GM23338 (cell line): ENCODE measurements at regions not wholly inside any gene's neighbourhood (a gene's known extent, or its start where the extent isn't known, plus 50 kb on each side); places are given as distances from the start of the nearest gene placed in this dataset.

Experiments used
- ATAC-seq: fragments of 200-7000 bp; cut with Tn5 transposase; 3 replicates; pipeline ENCODE4 v1.9.1; 2020
- DNase-seq: peaks from one replicate; pipeline ENCODE4 v3.0.0-alpha.2; 2015; ENCODE audit warnings: low spot score
- H2AFZ ChIP-seq: fragments of 200-600 bp; sonication (generic); 2 replicates; pipeline ENCODE4 v1.8.0; 2016; ENCODE audit warnings: antibody characterized with exemption, mild to moderate bottlenecking, moderate library complexity
- H3F3A ChIP-seq: fragments of 200-600 bp; sonication (generic); replicated peaks from 2 replicates; pipeline ENCODE4 v1.8.0; 2017; ENCODE audit warnings: antibody characterized with exemption, mixed run types, low read depth
- H3K27ac ChIP-seq: fragments of 200-600 bp; sonication (generic); 2 replicates; pipeline ENCODE4 v1.6.1; 2016; ENCODE audit warnings: low read depth
- H3K27me3 ChIP-seq: fragments of 200-600 bp; sonication (generic); 2 replicates; pipeline ENCODE4 v1.8.0; 2016; ENCODE audit warnings: mild to moderate bottlenecking, mixed run types, moderate library complexity; ENCODE audit not compliant: insufficient read depth
- H3K36me3 ChIP-seq: fragments of 200-600 bp; sonication (generic); 2 replicates; pipeline ENCODE4 v1.8.0; 2016; ENCODE audit warnings: mild to moderate bottlenecking; ENCODE audit not compliant: insufficient read depth
- H3K4me1 ChIP-seq: fragments of 200-600 bp; sonication (generic); 2 replicates; pipeline ENCODE4 v1.8.0; 2016; ENCODE audit warnings: mild to moderate bottlenecking, moderate library complexity; ENCODE audit not compliant: insufficient read depth
- H3K4me2 ChIP-seq: fragments of 200-600 bp; sonication (generic); 2 replicates; pipeline ENCODE4 v1.7.1; 2017; ENCODE audit warnings: mixed run types
- H3K4me3 ChIP-seq: fragments of 200-600 bp; sonication (generic); 2 replicates; pipeline ENCODE4 v1.6.1; 2016; ENCODE audit warnings: mixed run types
- H3K79me2 ChIP-seq: fragments of 200-600 bp; sonication (generic); replicated peaks from 2 replicates; pipeline ENCODE4 v1.8.0; 2017; ENCODE audit warnings: mild to moderate bottlenecking; ENCODE audit not compliant: insufficient read depth
- H3K9me2 ChIP-seq: fragments of 200-600 bp; sonication (generic); 2 replicates; pipeline ENCODE4 v1.8.0; 2017; ENCODE audit not compliant: insufficient read depth
- H4K20me1 ChIP-seq: fragments of 200-600 bp; sonication (generic); replicated peaks from 2 replicates; pipeline ENCODE4 v1.8.0; 2017; ENCODE audit warnings: mild to moderate bottlenecking; ENCODE audit not compliant: insufficient read depth
- H3K27ac Mint-ChIP-seq: 2 replicates; pipeline ENCODE4 v1.8.0; 2020; ENCODE audit warnings: inconsistent platforms, mild to moderate bottlenecking, moderate library complexity, mixed read lengths
- H3K27me3 Mint-ChIP-seq: 3 replicates; pipeline ENCODE4 v1.8.0; 2022; ENCODE audit warnings: low read depth, mild to moderate bottlenecking, moderate library complexity, mixed read lengths, inconsistent platforms; ENCODE audit not compliant: insufficient read depth, poor library complexity
- H3K36me3 Mint-ChIP-seq: 3 replicates; pipeline ENCODE4 v1.8.0; 2021; ENCODE audit warnings: low read depth, mild to moderate bottlenecking, inconsistent platforms, moderate library complexity, mixed read lengths
- H3K4me1 Mint-ChIP-seq: 3 replicates; pipeline ENCODE4 v1.8.0; 2020; ENCODE audit warnings: mild to moderate bottlenecking, inconsistent platforms, mixed read lengths
- H3K4me3 Mint-ChIP-seq: 3 replicates; pipeline ENCODE4 v1.8.0; 2021; ENCODE audit warnings: moderate library complexity, mild to moderate bottlenecking, inconsistent platforms, mixed read lengths
- H3K9me3 Mint-ChIP-seq: 3 replicates; pipeline ENCODE4 v1.8.0; 2020; ENCODE audit warnings: moderate library complexity, mild to moderate bottlenecking, inconsistent platforms, mixed read lengths
- EZH2 ChIP-seq: fragments of 200-600 bp; sonication (generic); IDR thresholded peaks from one replicate; pipeline ENCODE4 v1.8.0; 2017; ENCODE audit warnings: antibody characterized with exemption, mild to moderate bottlenecking, low read depth; ENCODE audit not compliant: unreplicated experiment
- EZH2phosphoT487 ChIP-seq: fragments of 200-600 bp; sonication (generic); IDR thresholded peaks from one replicate; pipeline ENCODE4 v1.8.1; 2018; ENCODE audit warnings: antibody characterized with exemption; ENCODE audit not compliant: unreplicated experiment
- NANOG ChIP-seq: IDR thresholded peaks from 2 replicates; pipeline ENCODE4 v1.6.1; 2016; ENCODE audit warnings: antibody characterized with exemption, borderline replicate concordance
- ZNF114 ChIP-seq: fragments of 250-450 bp; sonication (Bioruptor Pico); IDR thresholded peaks from 2 replicates; pipeline ENCODE4 v1.5.0; 2020; ENCODE audit warnings: mild to moderate bottlenecking, moderate library complexity
- ZNF331 ChIP-seq: fragments of 250-450 bp; sonication (Bioruptor Pico); IDR thresholded peaks from 2 replicates; pipeline ENCODE4 v1.5.0; 2020; ENCODE audit warnings: low read depth, mild to moderate bottlenecking, moderate library complexity
- TF ChIP-seq, protein P1 (sequence below), 2 experiments: fragments of 200-600 bp in 1 of 2; sonication (generic) in 1 of 2; conservative IDR thresholded peaks; 2 replicates each; pipeline versions ENCODE4 v1.5.1 to v1.6.1; 2016 to 2017; ENCODE audit warnings: antibody characterized with exemption in 2 of 2, low read depth in 2 of 2, mild to moderate bottlenecking in 2 of 2, moderate library complexity in 1 of 2
- TF ChIP-seq, protein P2 (sequence below): fragments of 250-450 bp; sonication (Bioruptor Pico); IDR thresholded peaks from 2 replicates; pipeline ENCODE4 v1.5.0; 2020; ENCODE audit warnings: mild to moderate bottlenecking, moderate library complexity

DNA sequence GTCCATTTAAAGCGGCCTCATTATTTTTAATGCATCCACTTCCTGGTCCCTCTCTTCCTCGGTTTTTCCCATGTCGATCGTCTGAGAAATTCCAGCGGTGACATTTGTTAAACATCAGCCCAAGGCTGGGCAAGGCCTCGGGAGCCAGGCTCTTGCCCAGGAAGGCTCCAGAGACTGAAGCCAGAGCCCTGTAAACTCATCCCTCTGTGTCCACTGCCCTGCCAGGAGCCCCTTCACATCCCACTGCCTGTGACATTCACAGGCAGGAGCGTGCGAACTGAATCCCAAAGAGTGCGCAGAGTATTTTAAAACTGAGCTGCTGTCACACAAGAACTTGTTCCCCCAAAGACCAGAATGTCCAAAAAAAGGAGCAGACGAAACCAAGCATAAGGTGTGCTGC lies 56.5 kb upstream of the ANO1 start:
- no peak overlapping the region for H3K4me2 ChIP-seq
- ATAC-seq (no peak), DNase-seq (no peak)
- no peaks in the 10 kb centered on the region for H3K36me3 Mint-ChIP-seq
- H3K36me3 ChIP-seq = no peaks in the 10 kb centered on the region
- H4K20me1 ChIP-seq = no peaks in the 10 kb centered on the region
- H3K27me3 Mint-ChIP-seq = peaks cover 4% of the 10 kb centered on the region
- no peak overlapping the region for H3K4me3 Mint-ChIP-seq
- no peak overlapping the region for H3K27ac Mint-ChIP-seq
- H3K27me3 ChIP-seq = no peaks in the 10 kb centered on the region
- H3K79me2 ChIP-seq = no peaks in the 10 kb centered on the region
- no peak overlapping the region for H3K4me3 ChIP-seq
- no peaks in the 10 kb centered on the region for H3F3A ChIP-seq
- no peak overlapping the region for H3K27ac ChIP-seq
- H3K4me1 Mint-ChIP-seq = no peaks in the 10 kb centered on the region
- no peaks in the 10 kb centered on the region for H3K4me1 ChIP-seq
- H3K9me3 Mint-ChIP-seq = no peaks in the 10 kb centered on the region
- TF ChIP-seq ZNF114 (no peak), ZNF331 (CRISPR knock-in tag) (no peak), NANOG (no peak), EZH2phosphoT487 (no peak), EZH2 (no peak)
- TF ChIP-seq, protein P1, sequence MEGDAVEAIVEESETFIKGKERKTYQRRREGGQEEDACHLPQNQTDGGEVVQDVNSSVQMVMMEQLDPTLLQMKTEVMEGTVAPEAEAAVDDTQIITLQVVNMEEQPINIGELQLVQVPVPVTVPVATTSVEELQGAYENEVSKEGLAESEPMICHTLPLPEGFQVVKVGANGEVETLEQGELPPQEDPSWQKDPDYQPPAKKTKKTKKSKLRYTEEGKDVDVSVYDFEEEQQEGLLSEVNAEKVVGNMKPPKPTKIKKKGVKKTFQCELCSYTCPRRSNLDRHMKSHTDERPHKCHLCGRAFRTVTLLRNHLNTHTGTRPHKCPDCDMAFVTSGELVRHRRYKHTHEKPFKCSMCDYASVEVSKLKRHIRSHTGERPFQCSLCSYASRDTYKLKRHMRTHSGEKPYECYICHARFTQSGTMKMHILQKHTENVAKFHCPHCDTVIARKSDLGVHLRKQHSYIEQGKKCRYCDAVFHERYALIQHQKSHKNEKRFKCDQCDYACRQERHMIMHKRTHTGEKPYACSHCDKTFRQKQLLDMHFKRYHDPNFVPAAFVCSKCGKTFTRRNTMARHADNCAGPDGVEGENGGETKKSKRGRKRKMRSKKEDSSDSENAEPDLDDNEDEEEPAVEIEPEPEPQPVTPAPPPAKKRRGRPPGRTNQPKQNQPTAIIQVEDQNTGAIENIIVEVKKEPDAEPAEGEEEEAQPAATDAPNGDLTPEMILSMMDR (conservative IDR thresholded peaks at IDR 0.05; ENCODE audit: low read depth in 2 of 2) = no peak
- TF ChIP-seq, protein P2, sequence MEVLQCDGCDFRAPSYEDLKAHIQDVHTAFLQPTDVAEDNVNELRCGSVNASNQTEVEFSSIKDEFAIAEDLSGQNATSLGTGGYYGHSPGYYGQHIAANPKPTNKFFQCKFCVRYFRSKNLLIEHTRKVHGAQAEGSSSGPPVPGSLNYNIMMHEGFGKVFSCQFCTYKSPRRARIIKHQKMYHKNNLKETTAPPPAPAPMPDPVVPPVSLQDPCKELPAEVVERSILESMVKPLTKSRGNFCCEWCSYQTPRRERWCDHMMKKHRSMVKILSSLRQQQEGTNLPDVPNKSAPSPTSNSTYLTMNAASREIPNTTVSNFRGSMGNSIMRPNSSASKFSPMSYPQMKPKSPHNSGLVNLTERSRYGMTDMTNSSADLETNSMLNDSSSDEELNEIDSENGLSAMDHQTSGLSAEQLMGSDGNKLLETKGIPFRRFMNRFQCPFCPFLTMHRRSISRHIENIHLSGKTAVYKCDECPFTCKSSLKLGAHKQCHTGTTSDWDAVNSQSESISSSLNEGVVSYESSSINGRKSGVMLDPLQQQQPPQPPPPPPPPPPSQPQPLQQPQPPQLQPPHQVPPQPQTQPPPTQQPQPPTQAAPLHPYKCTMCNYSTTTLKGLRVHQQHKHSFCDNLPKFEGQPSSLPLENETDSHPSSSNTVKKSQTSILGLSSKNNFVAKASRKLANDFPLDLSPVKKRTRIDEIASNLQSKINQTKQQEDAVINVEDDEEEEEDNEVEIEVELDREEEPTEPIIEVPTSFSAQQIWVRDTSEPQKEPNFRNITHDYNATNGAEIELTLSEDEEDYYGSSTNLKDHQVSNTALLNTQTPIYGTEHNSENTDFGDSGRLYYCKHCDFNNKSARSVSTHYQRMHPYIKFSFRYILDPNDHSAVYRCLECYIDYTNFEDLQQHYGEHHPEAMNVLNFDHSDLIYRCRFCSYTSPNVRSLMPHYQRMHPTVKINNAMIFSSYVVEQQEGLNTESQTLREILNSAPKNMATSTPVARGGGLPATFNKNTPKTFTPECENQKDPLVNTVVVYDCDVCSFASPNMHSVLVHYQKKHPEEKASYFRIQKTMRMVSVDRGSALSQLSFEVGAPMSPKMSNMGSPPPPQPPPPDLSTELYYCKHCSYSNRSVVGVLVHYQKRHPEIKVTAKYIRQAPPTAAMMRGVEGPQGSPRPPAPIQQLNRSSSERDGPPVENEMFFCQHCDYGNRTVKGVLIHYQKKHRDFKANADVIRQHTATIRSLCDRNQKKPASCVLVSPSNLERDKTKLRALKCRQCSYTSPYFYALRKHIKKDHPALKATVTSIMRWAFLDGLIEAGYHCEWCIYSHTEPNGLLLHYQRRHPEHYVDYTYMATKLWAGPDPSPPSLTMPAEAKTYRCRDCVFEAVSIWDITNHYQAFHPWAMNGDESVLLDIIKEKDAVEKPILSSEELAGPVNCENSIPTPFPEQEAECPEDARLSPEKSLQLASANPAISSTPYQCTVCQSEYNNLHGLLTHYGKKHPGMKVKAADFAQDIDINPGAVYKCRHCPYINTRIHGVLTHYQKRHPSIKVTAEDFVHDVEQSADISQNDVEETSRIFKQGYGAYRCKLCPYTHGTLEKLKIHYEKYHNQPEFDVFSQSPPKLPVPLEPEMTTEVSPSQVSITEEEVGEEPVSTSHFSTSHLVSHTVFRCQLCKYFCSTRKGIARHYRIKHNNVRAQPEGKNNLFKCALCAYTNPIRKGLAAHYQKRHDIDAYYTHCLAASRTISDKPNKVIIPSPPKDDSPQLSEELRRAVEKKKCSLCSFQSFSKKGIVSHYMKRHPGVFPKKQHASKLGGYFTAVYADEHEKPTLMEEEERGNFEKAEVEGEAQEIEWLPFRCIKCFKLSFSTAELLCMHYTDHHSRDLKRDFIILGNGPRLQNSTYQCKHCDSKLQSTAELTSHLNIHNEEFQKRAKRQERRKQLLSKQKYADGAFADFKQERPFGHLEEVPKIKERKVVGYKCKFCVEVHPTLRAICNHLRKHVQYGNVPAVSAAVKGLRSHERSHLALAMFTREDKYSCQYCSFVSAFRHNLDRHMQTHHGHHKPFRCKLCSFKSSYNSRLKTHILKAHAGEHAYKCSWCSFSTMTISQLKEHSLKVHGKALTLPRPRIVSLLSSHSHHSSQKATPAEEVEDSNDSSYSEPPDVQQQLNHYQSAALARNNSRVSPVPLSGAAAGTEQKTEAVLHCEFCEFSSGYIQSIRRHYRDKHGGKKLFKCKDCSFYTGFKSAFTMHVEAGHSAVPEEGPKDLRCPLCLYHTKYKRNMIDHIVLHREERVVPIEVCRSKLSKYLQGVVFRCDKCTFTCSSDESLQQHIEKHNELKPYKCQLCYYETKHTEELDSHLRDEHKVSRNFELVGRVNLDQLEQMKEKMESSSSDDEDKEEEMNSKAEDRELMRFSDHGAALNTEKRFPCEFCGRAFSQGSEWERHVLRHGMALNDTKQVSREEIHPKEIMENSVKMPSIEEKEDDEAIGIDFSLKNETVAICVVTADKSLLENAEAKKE (CRISPR knock-in tag) = no peak
- H2AFZ ChIP-seq = no peak overlapping the region
- H3K9me2 ChIP-seq = peaks cover 10% of the 10 kb centered on the region
